Activated CD4-positive, alpha-beta memory T cell treated with anti-CD3 and anti-CD28 coated beads, Interleukin-2, amount 10 ng/mL, durations not matched to agents 7 days and 5 days (primary cell): ENCODE measurements at regions not wholly inside any gene's neighbourhood (a gene's known extent, or its start where the extent isn't known, plus 50 kb on each side); places are given as distances from the start of the nearest gene placed in this dataset.

ENCODE experiments used
- CTCF ChIA-PET: fragments of 350-600 bp; sonication (Branson Sonifier 250); formaldehyde crosslinking; loops from one replicate; lab custom pipeline; 2021; ENCODE audit warnings: antibody characterized with exemption, inconsistent platforms; lab: Charles Lee
- POLR2A ChIA-PET: fragments of 350-600 bp; sonication (Branson Sonifier 250); formaldehyde crosslinking; loops from one replicate; lab custom pipeline; 2021; ENCODE audit warnings: antibody characterized with exemption; lab: Charles Lee
- DNase-seq: peaks from one replicate; pipeline ENCODE4 v3.0.0-alpha.2; 2020
- H3K27ac Mint-ChIP-seq: one replicate; pipeline ENCODE4 v1.8.0; 2021; ENCODE audit warnings: mild to moderate bottlenecking, mixed read lengths
- H3K27me3 Mint-ChIP-seq: one replicate; pipeline ENCODE4 v1.8.0; 2021; ENCODE audit warnings: mixed read lengths
- H3K36me3 Mint-ChIP-seq: one replicate; pipeline ENCODE4 v1.8.0; 2021; ENCODE audit warnings: low read depth, mixed read lengths
- H3K4me1 Mint-ChIP-seq: one replicate; pipeline ENCODE4 v1.8.0; 2021; ENCODE audit warnings: mixed read lengths
- H3K4me3 Mint-ChIP-seq: one replicate; pipeline ENCODE4 v1.8.0; 2021; ENCODE audit warnings: mild to moderate bottlenecking, mixed read lengths
- H3K9me3 Mint-ChIP-seq: one replicate; pipeline ENCODE4 v1.8.0; 2021; ENCODE audit warnings: mixed read lengths

DNA sequence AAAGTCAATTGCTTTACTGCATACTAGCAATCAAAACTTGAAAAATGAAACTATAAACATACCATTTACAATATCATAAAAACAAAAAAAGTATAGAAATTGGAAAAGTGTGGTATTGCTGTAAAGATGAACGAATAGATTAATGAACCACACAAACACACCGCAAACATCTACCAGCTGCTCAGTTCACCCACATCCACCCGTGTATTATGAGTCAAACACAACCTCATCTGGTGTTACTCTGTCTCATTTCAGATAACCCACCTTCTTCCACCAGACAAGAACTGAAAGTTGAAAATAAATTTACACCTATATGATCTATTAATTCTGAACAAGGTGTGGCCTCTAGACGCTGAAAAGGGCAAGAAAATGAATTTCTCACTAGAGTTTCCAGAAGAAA lies 53.3 kb downstream of the BLID start:
- no peaks in the 10 kb centered on the region for H3K27me3 Mint-ChIP-seq

GRCh38 chr11:122059565-122059964 lies 56.5 kb downstream of the BLID start:
- H3K27ac Mint-ChIP-seq, result no peak overlapping the region
- POLR2A ChIA-PET, result no interaction called here
- no peaks in the 10 kb centered on the region for H3K4me1 Mint-ChIP-seq
- H3K9me3 Mint-ChIP-seq, result peaks cover 3% of the 10 kb centered on the region
- no peak overlapping the region for H3K4me3 Mint-ChIP-seq
- CTCF ChIA-PET, result no interaction called here
- H3K36me3 Mint-ChIP-seq, result no peaks in the 10 kb centered on the region
- DNase-seq, result no peak
- H3K27me3 Mint-ChIP-seq, result no peaks in the 10 kb centered on the region

More for the DNA sequence above, 53.3 kb downstream of the BLID start:
- Mint-ChIP-seq H3K27ac (no peak overlapping the region), H3K4me1 (no peaks in the 10 kb centered on the region), H3K9me3 (peaks cover 3% of the 10 kb centered on the region), H3K4me3 (no peak overlapping the region), H3K36me3 (no peaks in the 10 kb centered on the region)
- no peak for DNase-seq
- CTCF ChIA-PET, result interaction anchor here (0.9 kb wide), 1 partner anchor 408 kb away, joined by 3 read pairs; no protein-coding TSS in a partner anchor
- POLR2A ChIA-PET, result no interaction called here

DNA sequence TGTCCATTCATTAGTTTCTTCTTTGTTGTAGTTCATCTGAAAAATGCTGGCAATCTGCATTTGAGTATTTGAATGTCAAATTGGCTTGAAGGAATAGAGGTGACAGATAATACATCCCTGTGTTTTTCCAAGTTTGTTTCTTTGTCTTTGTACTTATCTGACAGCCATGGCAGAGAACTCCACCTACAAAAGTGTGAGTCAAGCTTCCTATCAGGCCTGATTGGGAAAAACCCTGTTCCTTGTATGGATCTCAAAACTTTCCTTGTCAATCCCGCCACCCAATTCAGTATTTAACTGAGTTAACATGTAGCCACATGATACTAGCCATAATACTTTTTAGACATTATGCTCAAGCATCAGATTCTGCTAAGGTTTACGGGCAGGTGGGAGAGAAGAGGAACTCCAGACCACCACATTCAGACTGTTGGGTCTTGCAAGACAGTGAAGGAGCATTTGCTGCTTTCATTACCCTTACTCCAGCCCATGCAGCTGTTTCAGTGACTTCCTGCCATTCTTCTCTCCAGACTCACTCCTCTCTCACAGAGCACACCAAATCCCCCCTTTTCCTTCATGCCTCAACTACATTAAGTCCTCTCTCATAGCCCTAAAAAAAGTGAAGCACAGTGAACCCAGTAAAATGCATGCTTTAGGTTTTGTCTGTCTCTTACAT lies 65.9 kb downstream of the BLID start:
- H3K4me3 Mint-ChIP-seq, result no peak overlapping the region
- ChIA-PET CTCF (no interaction called here), POLR2A (no interaction called here)
- H3K36me3 Mint-ChIP-seq, result no peaks in the 10 kb centered on the region
- no peaks in the 10 kb centered on the region for H3K4me1 Mint-ChIP-seq
- DNase-seq, result no peak
- no peaks in the 10 kb centered on the region for H3K9me3 Mint-ChIP-seq
- H3K27me3 Mint-ChIP-seq, result no peaks in the 10 kb centered on the region
- no peak overlapping the region for H3K27ac Mint-ChIP-seq

DNA sequence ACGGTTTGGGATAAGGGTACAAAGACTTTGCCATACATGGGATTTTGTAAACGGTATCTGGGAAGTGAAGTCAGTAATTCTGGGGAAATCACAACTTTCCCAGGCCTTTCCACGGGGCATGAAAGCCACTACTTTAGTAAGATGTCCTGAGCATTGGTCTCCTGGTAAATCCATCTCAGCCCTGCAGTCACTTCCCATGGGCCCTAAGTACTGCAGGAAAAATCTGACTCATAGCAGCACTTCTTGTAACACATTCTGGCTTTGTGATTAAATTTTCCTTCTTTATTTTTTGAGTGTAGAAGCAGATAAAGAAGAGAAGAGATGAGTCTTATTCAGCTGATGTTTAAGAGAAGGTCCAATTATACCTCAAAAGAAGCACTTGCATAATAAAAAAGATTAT lies 67.6 kb downstream of the BLID start:
- no peak overlapping the region for H3K27ac Mint-ChIP-seq

DNA sequence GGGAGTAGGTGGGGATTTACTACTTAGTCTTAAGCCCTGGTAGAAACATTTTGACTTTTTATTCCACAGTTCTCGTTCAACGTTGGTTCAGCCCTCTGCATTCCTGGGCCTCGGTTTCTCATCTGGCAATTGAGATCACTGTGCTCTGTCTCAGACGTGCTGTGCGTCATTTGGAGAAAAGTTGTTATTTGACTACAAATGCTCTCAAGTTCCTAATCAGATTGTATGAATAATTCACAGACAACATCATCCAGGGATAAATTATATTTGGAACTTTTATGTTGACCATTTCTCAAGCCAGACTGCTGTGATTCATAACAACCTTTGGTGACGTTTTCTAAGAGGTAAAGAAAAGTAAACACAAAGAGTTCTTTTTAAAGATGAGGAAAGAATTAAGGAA lies 69.2 kb downstream of the BLID start:
- Mint-ChIP-seq H3K27ac (no peak overlapping the region), H3K36me3 (no peaks in the 10 kb centered on the region), H3K9me3 (no peaks in the 10 kb centered on the region), H3K4me3 (no peak overlapping the region), H3K27me3 (no peaks in the 10 kb centered on the region), H3K4me1 (no peaks in the 10 kb centered on the region)
- ChIA-PET POLR2A (no interaction called here), CTCF (no interaction called here)
- DNase-seq, result no peak

More for the DNA sequence above, 67.6 kb downstream of the BLID start:
- H3K36me3 Mint-ChIP-seq, result no peaks in the 10 kb centered on the region
- CTCF ChIA-PET, result no interaction called here
- no peaks in the 10 kb centered on the region for H3K9me3 Mint-ChIP-seq
- POLR2A ChIA-PET, result no interaction called here
- no peaks in the 10 kb centered on the region for H3K4me1 Mint-ChIP-seq
- no peak overlapping the region for H3K4me3 Mint-ChIP-seq
- no peak for DNase-seq
- no peaks in the 10 kb centered on the region for H3K27me3 Mint-ChIP-seq

DNA sequence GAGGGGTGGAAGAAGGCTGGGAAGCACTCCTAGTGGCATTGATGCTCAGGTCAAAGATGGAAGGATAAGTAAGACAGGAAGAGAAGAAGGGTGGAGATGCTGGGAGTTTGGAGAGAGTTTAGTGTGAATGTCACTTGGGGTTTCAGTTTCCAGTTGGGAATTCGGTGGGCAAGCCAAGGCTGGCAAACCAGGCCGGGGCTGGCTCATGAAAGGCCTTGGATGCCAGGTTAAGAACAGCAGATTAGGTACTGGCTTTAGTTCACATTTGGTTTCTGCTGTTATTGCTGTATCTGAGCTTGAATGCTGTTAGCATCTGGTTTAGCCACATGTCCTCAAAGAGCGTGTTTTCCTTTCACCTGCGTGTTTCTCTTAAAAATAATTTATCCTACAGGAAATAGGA lies 69.6 kb downstream of the BLID start:
- Mint-ChIP-seq H3K9me3 (no peaks in the 10 kb centered on the region), H3K4me1 (no peaks in the 10 kb centered on the region), H3K27ac (no peak overlapping the region), H3K27me3 (no peaks in the 10 kb centered on the region), H3K36me3 (no peaks in the 10 kb centered on the region), H3K4me3 (no peak overlapping the region)
- CTCF ChIA-PET, result no interaction called here
- POLR2A ChIA-PET, result no interaction called here
- no peak for DNase-seq

GRCh38 chr11:122045181-122045586 lies 70.8 kb downstream of the BLID start:
- ChIA-PET CTCF (no interaction called here), POLR2A (no interaction called here)
- Mint-ChIP-seq H3K4me1 (no peaks in the 10 kb centered on the region), H3K27ac (no peak overlapping the region), H3K4me3 (no peak overlapping the region), H3K36me3 (no peaks in the 10 kb centered on the region), H3K27me3 (no peaks in the 10 kb centered on the region), H3K9me3 (no peaks in the 10 kb centered on the region)
- DNase-seq, result no peak

DNA sequence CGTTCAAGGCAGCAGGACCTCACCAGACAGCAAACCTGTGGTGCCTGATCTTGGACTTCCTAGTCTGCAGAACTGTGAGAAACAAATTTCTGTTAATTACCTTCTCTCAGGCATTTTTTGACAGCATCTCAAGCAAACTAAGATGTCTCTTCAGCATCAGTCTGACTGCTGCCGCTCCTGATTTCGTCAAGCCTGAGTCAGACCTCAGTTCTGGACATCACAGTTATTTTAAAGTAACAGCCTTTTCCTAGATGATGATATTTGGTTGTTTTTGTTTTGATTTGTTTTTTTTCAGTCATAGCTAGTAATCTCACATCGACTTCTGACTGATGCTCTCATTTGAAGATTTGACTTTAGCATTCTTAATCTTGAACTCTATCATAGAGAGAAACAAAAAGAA lies 71.9 kb downstream of the BLID start:
- Mint-ChIP-seq H3K36me3 (no peaks in the 10 kb centered on the region), H3K4me1 (no peaks in the 10 kb centered on the region), H3K9me3 (no peaks in the 10 kb centered on the region), H3K27me3 (no peaks in the 10 kb centered on the region), H3K4me3 (no peak overlapping the region), H3K27ac (no peak overlapping the region)
- DNase-seq, result no peak
- ChIA-PET CTCF (no interaction called here), POLR2A (no interaction called here)

DNA sequence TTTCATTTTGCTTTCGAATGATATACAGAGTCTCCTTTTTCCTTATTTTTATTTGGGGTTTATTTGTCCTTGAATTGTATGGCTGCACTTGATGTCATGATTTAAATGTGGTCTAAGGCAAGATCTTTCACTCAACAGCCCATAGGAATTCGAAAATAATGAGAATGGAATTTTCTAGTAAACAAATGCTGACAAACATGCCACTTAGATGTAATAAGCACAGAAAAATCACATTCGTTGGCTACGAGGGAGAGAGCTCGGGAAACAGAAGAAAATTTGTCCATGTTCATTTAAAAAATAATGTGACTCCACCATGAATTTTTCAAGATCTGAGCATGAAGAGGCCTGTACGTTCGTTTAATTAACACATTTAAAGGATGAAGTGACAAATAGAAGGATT lies 73.0 kb downstream of the BLID start:
- no peaks in the 10 kb centered on the region for H3K4me1 Mint-ChIP-seq
- no peaks in the 10 kb centered on the region for H3K36me3 Mint-ChIP-seq
- no peak for DNase-seq
- no peak overlapping the region for H3K4me3 Mint-ChIP-seq
- no peaks in the 10 kb centered on the region for H3K27me3 Mint-ChIP-seq
- no peaks in the 10 kb centered on the region for H3K9me3 Mint-ChIP-seq
- no peak overlapping the region for H3K27ac Mint-ChIP-seq
- POLR2A ChIA-PET, result no interaction called here
- CTCF ChIA-PET, result no interaction called here

- DNase-seq, result no peak
- H3K4me1 Mint-ChIP-seq, result no peaks in the 10 kb centered on the region
- no peaks in the 10 kb centered on the region for H3K36me3 Mint-ChIP-seq
- H3K9me3 Mint-ChIP-seq, result no peaks in the 10 kb centered on the region
- no peak overlapping the region for H3K27ac Mint-ChIP-seq
- no peaks in the 10 kb centered on the region for H3K27me3 Mint-ChIP-seq
- H3K4me3 Mint-ChIP-seq, result no peak overlapping the region
- POLR2A ChIA-PET, result no interaction called here
- CTCF ChIA-PET, result no interaction called here
Measured at GRCh38 chr11:122040464-122040863, 75.6 kb downstream of the BLID start.

GRCh38 chr11:122038543-122038942 lies 77.5 kb downstream of the BLID start:
- CTCF ChIA-PET, result no interaction called here
- DNase-seq, result no peak
- H3K27ac Mint-ChIP-seq, result no peak overlapping the region
- H3K27me3 Mint-ChIP-seq, result no peaks in the 10 kb centered on the region
- no peaks in the 10 kb centered on the region for H3K9me3 Mint-ChIP-seq
- POLR2A ChIA-PET, result no interaction called here
- no peak overlapping the region for H3K4me3 Mint-ChIP-seq
- no peaks in the 10 kb centered on the region for H3K36me3 Mint-ChIP-seq
- H3K4me1 Mint-ChIP-seq, result no peaks in the 10 kb centered on the region

DNA sequence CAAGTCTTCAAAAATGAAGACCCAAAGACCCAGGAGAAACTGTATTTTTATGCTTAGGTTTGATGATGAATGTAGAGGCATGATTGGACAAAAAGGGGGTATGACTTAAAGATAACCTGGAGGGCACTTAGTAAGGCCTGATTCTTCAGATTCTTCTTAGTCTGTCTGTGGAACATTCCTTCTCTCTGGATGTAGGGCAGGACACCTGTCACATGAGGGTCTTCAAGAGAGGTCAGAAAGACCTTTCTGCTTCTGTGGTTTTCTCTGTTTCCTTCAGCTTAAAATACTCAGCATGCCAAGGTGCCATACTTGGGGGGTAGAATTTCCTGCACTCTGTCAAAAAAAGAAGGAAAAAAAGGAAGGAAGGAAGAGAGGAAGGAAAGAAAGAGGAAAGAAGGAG lies 78.1 kb downstream of the BLID start:
- no peaks in the 10 kb centered on the region for H3K4me1 Mint-ChIP-seq
- H3K4me3 Mint-ChIP-seq, result no peak overlapping the region
- H3K36me3 Mint-ChIP-seq, result no peaks in the 10 kb centered on the region
- ChIA-PET POLR2A (no interaction called here), CTCF (no interaction called here)
- no peaks in the 10 kb centered on the region for H3K9me3 Mint-ChIP-seq
- H3K27ac Mint-ChIP-seq, result no peak overlapping the region
- no peaks in the 10 kb centered on the region for H3K27me3 Mint-ChIP-seq
- no peak for DNase-seq

DNA sequence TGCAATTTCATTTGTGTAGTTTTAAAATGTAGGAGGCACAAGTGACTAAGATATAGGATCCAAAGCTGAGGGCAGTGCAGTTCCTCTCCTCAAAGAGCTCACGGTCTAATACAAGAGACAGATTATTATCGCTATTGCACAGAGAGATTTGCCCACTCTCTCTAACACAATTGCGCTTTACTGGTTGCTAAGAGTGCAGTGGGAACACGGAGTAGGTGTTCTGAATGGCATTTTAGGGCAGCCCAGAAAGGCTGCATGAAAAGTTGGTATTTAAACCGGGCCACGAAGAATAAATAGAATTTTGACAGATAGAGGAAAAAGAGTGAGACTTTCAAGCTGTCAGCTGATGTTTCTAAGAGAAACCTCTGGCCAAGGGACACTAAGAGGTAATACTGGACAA lies 79.5 kb downstream of the BLID start:
- POLR2A ChIA-PET, result no interaction called here
- no peaks in the 10 kb centered on the region for H3K4me1 Mint-ChIP-seq

DNA sequence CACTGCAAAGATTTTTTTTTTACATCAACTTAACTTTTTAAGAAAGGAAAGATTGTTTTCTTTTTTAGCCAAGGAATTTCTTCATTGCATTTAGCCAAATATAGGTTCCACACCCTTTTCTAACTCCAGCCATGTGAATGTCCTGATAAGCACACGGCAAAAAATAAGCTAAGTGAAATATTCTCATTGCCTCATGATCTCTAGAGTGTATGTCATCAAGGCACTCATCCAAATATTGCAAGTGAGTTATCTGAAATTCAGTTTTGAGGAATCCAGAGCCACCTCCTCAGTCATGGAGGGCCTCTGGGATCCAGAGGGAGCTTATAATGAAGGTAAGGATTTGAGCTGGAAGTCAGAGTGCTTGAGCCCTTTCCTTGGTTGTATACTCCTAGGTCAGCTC lies 80.0 kb downstream of the BLID start:
- CTCF ChIA-PET, result no interaction called here

More for the DNA sequence above, 79.5 kb downstream of the BLID start:
- no peak overlapping the region for H3K4me3 Mint-ChIP-seq
- DNase-seq, result no peak
- CTCF ChIA-PET, result no interaction called here
- H3K9me3 Mint-ChIP-seq, result no peaks in the 10 kb centered on the region
- no peaks in the 10 kb centered on the region for H3K36me3 Mint-ChIP-seq
- H3K27me3 Mint-ChIP-seq, result no peaks in the 10 kb centered on the region
- H3K27ac Mint-ChIP-seq, result no peak overlapping the region

More for the DNA sequence above, 80.0 kb downstream of the BLID start:
- Mint-ChIP-seq H3K27ac (no peak overlapping the region), H3K4me1 (no peaks in the 10 kb centered on the region), H3K4me3 (no peak overlapping the region), H3K9me3 (no peaks in the 10 kb centered on the region), H3K27me3 (no peaks in the 10 kb centered on the region), H3K36me3 (no peaks in the 10 kb centered on the region)
- DNase-seq, result no peak
- POLR2A ChIA-PET, result no interaction called here
